OCI-LY3 (cell line): ENCODE measurements at regions not wholly inside any gene's neighbourhood (a gene's known extent, or its start where the extent isn't known, plus 50 kb on each side); places are given as distances from the start of the nearest gene placed in this dataset.

ENCODE experiments used
- CTCF ChIP-seq: fragments of 200-600, 300-600 bp; sonication (generic); IDR thresholded peaks from 2 replicates; pipeline ENCODE4 v1.5.1; 2014; ENCODE audit warnings: antibody characterized with exemption, low read length, low read depth
- EZH2phosphoT487 ChIP-seq: fragments of 200-600 bp; shearing (Covaris generic); IDR thresholded peaks from 2 replicates; pipeline ENCODE4 v1.6.1; 2018; ENCODE audit warnings: antibody characterized with exemption, mixed run types, low read depth

GRCh38 chr2:239644011-239644410, 243.2 kb upstream of the HDAC4 start:
- TF ChIP-seq CTCF (no peak), EZH2phosphoT487 (no peak)
